OCI-LY1 (cell line): ENCODE measurements at regions not wholly inside any gene's neighbourhood (a gene's known extent, or its start where the extent isn't known, plus 50 kb on each side); places are given as distances from the start of the nearest gene placed in this dataset.

Experiments used
- H2AFZ ChIP-seq: fragments of 200-600 bp; sonication (generic), shearing (Covaris generic); 2 replicates; pipeline ENCODE4 v1.6.0; 2014; ENCODE audit warnings: antibody characterized with exemption, mild to moderate bottlenecking, low read length
- H3F3A ChIP-seq: fragments of 200-600 bp; sonication (generic), shearing (Covaris generic); 2 replicates; pipeline ENCODE4 v1.6.0; 2014; ENCODE audit warnings: mild to moderate bottlenecking, antibody characterized with exemption, low read length, moderate library complexity; ENCODE audit not compliant: insufficient read depth
- H3K27ac ChIP-seq: fragments of 200-600 bp; sonication (generic); 2 replicates; pipeline ENCODE4 v1.5.1; 2014; ENCODE audit warnings: low read length, mixed run types, mild to moderate bottlenecking, low read depth; ENCODE audit not compliant: poor library complexity, severe bottlenecking
- H3K27me3 ChIP-seq: fragments of 200-600 bp; sonication (generic); 2 replicates; pipeline ENCODE4 v1.6.0; 2014; ENCODE audit warnings: antibody characterized with exemption, mild to moderate bottlenecking, low read length, moderate library complexity; ENCODE audit not compliant: insufficient read depth
- H3K36me3 ChIP-seq: fragments of 200-600 bp; sonication (generic); 2 replicates; pipeline ENCODE4 v1.6.1; 2014; ENCODE audit warnings: mild to moderate bottlenecking, antibody characterized with exemption, low read length, moderate library complexity, mixed read lengths; ENCODE audit not compliant: insufficient read depth
- H3K4me1 ChIP-seq: fragments of 200-600 bp; sonication (generic); 2 replicates; pipeline ENCODE4 v1.5.1; 2014; ENCODE audit warnings: mild to moderate bottlenecking, low read length, moderate library complexity; ENCODE audit not compliant: insufficient read depth, severe bottlenecking
- H3K4me2 ChIP-seq: fragments of 200-600 bp; sonication (generic), shearing (Covaris generic); 2 replicates; pipeline ENCODE4 v1.6.1; 2014; ENCODE audit warnings: low read length
- H3K4me3 ChIP-seq: fragments of 200-600 bp; sonication (generic); 2 replicates; pipeline ENCODE4 v1.5.1; 2014; ENCODE audit warnings: low read length, low read depth, mild to moderate bottlenecking, mixed read lengths; ENCODE audit not compliant: poor library complexity, severe bottlenecking
- H3K79me2 ChIP-seq: fragments of 200-600 bp; shearing (Covaris generic); 2 replicates; pipeline ENCODE4 v1.6.1; 2016; ENCODE audit warnings: mixed run types, low read length, mixed read lengths; ENCODE audit not compliant: insufficient read depth
- H3K9ac ChIP-seq: fragments of 200-600 bp; sonication (generic), shearing (Covaris generic); 2 replicates; pipeline ENCODE4 v1.6.1; 2014; ENCODE audit warnings: mild to moderate bottlenecking, low read length, mixed read lengths
- H3K9me2 ChIP-seq: fragments of 200-600 bp; sonication (generic), shearing (Covaris generic); 2 replicates; pipeline ENCODE4 v1.6.1; 2014; ENCODE audit warnings: low read depth, mild to moderate bottlenecking, low read length, mixed read lengths
- H3K9me3 ChIP-seq: fragments of 200-600 bp; shearing (Covaris generic); 2 replicates; pipeline ENCODE4 v1.6.1; 2014; ENCODE audit warnings: low read length, mixed read lengths
- H4K20me1 ChIP-seq: fragments of 200-600 bp; sonication (generic), shearing (Covaris generic); 2 replicates; pipeline ENCODE4 v1.6.0; 2016; ENCODE audit warnings: mild to moderate bottlenecking, low read length; ENCODE audit not compliant: insufficient read depth
- CTCF ChIP-seq: fragments of 200-600 bp; sonication (generic), shearing (Covaris generic); IDR thresholded peaks from 2 replicates; pipeline ENCODE4 v1.5.1; 2017; ENCODE audit warnings: mild to moderate bottlenecking, antibody characterized with exemption, low read length, moderate library complexity, mixed read lengths
- EZH2 ChIP-seq: fragments of 200-600 bp; sonication (generic), shearing (Covaris generic); IDR thresholded peaks from 2 replicates; pipeline ENCODE4 v1.8.0; 2017; ENCODE audit warnings: borderline replicate concordance, mixed run types, mild to moderate bottlenecking, antibody characterized with exemption, low read length, moderate library complexity, mixed read lengths

- Histone ChIP-seq H3K79me2 (no peaks in the 10 kb centered on the region), H3K4me3 (no peak overlapping the region), H3K9me3 (no peaks in the 10 kb centered on the region), H3K4me2 (no peak overlapping the region), H4K20me1 (no peaks in the 10 kb centered on the region), H3K36me3 (no peaks in the 10 kb centered on the region), H3K27me3 (no peaks in the 10 kb centered on the region), H3F3A (no peaks in the 10 kb centered on the region), H3K9ac (no peak overlapping the region), H3K27ac (no peak overlapping the region), H2AFZ (no peak overlapping the region), H3K9me2 (no peaks in the 10 kb centered on the region), H3K4me1 (no peaks in the 10 kb centered on the region)
- TF ChIP-seq EZH2 (no peak), CTCF (no peak)
Observed at GRCh38 chr6:1014431-1014807, 297.5 kb upstream of the FOXQ1 start.

GRCh38 chr6:1013656-1014430 is 298.1 kb upstream of the FOXQ1 start:
- Histone ChIP-seq H3K4me2 (no peak overlapping the region), H3K27ac (no peak overlapping the region), H3F3A (no peaks in the 10 kb centered on the region), H3K9me2 (no peaks in the 10 kb centered on the region), H4K20me1 (no peaks in the 10 kb centered on the region), H3K4me1 (no peaks in the 10 kb centered on the region), H3K4me3 (no peak overlapping the region), H3K27me3 (no peaks in the 10 kb centered on the region), H3K36me3 (no peaks in the 10 kb centered on the region), H3K9ac (no peak overlapping the region), H3K79me2 (no peaks in the 10 kb centered on the region), H3K9me3 (no peaks in the 10 kb centered on the region), H2AFZ (no peak overlapping the region)
- no peak for TF ChIP-seq CTCF
- TF ChIP-seq EZH2, result no peak

GRCh38 chr6:1009103-1009502 is 302.8 kb upstream of the FOXQ1 start:
- Histone ChIP-seq H2AFZ (no peak overlapping the region), H3K27me3 (no peaks in the 10 kb centered on the region; the same call in 1 of the 2 replicates), H3K4me3 (no peak overlapping the region), H3K79me2 (no peaks in the 10 kb centered on the region), H3K27ac (no peak overlapping the region), H3K9me3 (no peaks in the 10 kb centered on the region), H3F3A (no peaks in the 10 kb centered on the region), H3K36me3 (no peaks in the 10 kb centered on the region), H3K9ac (no peak overlapping the region), H3K4me2 (no peak overlapping the region), H3K4me1 (no peaks in the 10 kb centered on the region), H4K20me1 (no peaks in the 10 kb centered on the region), H3K9me2 (no peaks in the 10 kb centered on the region)
- no peak for TF ChIP-seq CTCF
- no peak for TF ChIP-seq EZH2
